ENCODE measurements at regions not wholly inside any gene's neighbourhood (a gene's known extent, or its start where the extent isn't known, plus 50 kb on each side); places are given as distances from the start of the nearest gene placed in this dataset.

DNA sequence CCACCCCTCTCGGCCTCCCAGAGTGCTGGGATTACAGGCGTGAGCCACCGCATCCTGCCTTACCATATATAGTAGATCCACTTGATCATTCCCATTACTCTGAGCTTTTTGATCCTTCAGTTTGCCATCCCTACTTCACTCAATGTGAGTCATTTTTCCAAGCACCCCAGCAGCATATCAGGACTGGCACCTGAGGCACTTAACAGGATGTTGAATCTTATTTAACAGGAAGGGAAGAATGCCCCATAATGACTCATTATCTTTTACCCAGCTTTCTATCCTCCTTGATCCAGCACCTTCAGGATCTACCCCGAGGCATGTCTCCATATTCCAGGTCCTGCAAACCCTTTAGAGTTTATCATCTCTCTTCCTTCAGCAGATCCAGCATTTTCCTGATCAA, 84.9 kb upstream of the CMKLR1 start:
- TF ChIP-seq CC2D1A (IDR thresholded peaks at IDR 0.05) (no peak), KDM5B (IDR thresholded peaks at IDR 0.05; ENCODE audit: insufficient replicate concordance, low read depth, low read length) (no peak), CHD4 (IDR thresholded peaks at IDR 0.05; ENCODE audit: insufficient read depth, insufficient replicate concordance, low read depth, low read length, poor library complexity, severe bottlenecking) (no peak), ZNF253 (CRISPR knock-in tag; conservative IDR thresholded peaks at IDR 0.05) (no peak), MTA3 (IDR thresholded peaks at IDR 0.05; ENCODE audit: borderline replicate concordance) (no peak), TRIM24 (IDR thresholded peaks at IDR 0.05) (no peak), KLF1 (tag; IDR thresholded peaks at IDR 0.05) (no peak), NELFE (IDR thresholded peaks at IDR 0.05; ENCODE audit: insufficient read depth, insufficient read length) (no peak), ZNF354B (CRISPR knock-in tag; IDR thresholded peaks at IDR 0.05) (no peak), HDGF (IDR thresholded peaks at IDR 0.05) (no peak)
- TF ChIP-seq, protein P1, sequence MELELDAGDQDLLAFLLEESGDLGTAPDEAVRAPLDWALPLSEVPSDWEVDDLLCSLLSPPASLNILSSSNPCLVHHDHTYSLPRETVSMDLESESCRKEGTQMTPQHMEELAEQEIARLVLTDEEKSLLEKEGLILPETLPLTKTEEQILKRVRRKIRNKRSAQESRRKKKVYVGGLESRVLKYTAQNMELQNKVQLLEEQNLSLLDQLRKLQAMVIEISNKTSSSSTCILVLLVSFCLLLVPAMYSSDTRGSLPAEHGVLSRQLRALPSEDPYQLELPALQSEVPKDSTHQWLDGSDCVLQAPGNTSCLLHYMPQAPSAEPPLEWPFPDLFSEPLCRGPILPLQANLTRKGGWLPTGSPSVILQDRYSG (tag; conservative IDR thresholded peaks at IDR 0.05; ENCODE audit: low read depth) = no peak

More for the DNA sequence above, 84.9 kb upstream of the CMKLR1 start:
- no peak overlapping the region for H3K9ac ChIP-seq (ENCODE audit: insufficient read depth in 1 of 2, low read depth in 2 of 2, low read length in 2 of 2)
- H3K4me3 ChIP-seq = no peak overlapping the region
- 2% methylated on average over 4 of the region's 4 CpGs for WGBS (ENCODE audit: insufficient coverage, low coverage, missing lambda C conversion rate)
- intact Hi-C loops (cut with micrococcal nuclease) (no loop called here), in situ Hi-C loops (cut with MboI) (no loop called here)
- no peak overlapping the region for H3K4me2 ChIP-seq (ENCODE audit: insufficient read depth, low read length)
- H4K20me1 ChIP-seq (replicated peaks; ENCODE audit: control insufficient read depth, insufficient read depth, low read length) = no peaks in the 10 kb centered on the region; the same call in 1 of the 2 replicates
- no peaks in the 10 kb centered on the region for H3K79me2 ChIP-seq (ENCODE audit: control insufficient read depth, insufficient read depth, low read length)
- DNase-seq (ENCODE audit: extremely low read depth in 1 of 4, low spot score in 3 of 4) (no peak), ATAC-seq (no peak), FAIRE-seq (no peak)
- ChIA-PET POLR2A (no interaction called here), CTCF (ENCODE audit: low intra/inter-chr PET ratio) (no interaction called here)
- H3K27me3 ChIP-seq (ENCODE audit: control insufficient read depth in 2 of 2, insufficient read depth in 2 of 2, low read length in 2 of 2) = peaks cover 12 to 32% of the 10 kb centered on the region in 2 experiments; a peak in 3 of 5 replicates
- no peaks in the 10 kb centered on the region for H3K9me1 ChIP-seq (ENCODE audit: control insufficient read depth, insufficient read depth, low read length)
- no peaks in the 10 kb centered on the region for H3K36me3 ChIP-seq (ENCODE audit: control insufficient read depth, insufficient read depth, low read length)
- no peaks in the 10 kb centered on the region for H3K9me3 ChIP-seq (replicated peaks; ENCODE audit: control insufficient read depth, insufficient read depth, low read depth, low read length)
- no TSS peak for BruUV-seq (replicated peaks)
- no peak overlapping the region for H3K27ac ChIP-seq (ENCODE audit: extremely low read depth, low read depth, low read length)
- no peak overlapping the region for H2AFZ ChIP-seq (ENCODE audit: low read depth, low read length)
- H3K4me1 ChIP-seq (replicated peaks in 1 of 2; ENCODE audit: control insufficient read depth in 2 of 2, insufficient read depth in 2 of 2, low read length in 2 of 2) = peaks cover 3 to 5% of the 10 kb centered on the region in 2 experiments; a peak in 3 of 5 replicates

All from K562 (cell line).